ENCODE measurements at regions not wholly inside any gene's neighbourhood (a gene's known extent, or its start where the extent isn't known, plus 50 kb on each side); places are given as distances from the start of the nearest gene placed in this dataset.

DNA sequence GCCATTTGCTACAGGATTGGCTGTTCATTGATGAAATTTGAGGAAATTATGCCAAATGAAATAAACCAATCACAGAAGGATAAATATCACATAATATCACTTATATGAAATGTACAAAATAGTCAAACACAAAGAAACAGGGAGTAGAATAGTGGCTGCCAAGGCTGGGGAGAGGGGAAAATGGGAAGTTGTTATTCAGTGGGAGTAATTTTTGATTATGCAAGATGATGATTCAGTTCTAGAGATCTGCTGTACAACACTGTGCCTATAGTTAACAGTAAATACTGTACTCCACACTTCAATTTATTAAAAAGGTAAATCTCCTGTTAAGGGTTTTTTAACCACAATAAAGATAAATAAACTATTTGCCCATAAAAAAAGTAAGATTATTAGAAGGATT, 101.1 kb downstream of the TMA16 start:
- Histone ChIP-seq H4K20me1 (ENCODE audit: control insufficient read depth, insufficient read depth, insufficient read length) (no peaks in the 10 kb centered on the region), H3K27me3 (ENCODE audit: insufficient read depth, low read length) (no peaks in the 10 kb centered on the region), H3K27ac (ENCODE audit: insufficient read length, low read depth, low read length) (no peak overlapping the region), H2AK5ac (ENCODE audit: insufficient read length, low read length) (no peak overlapping the region), H2BK12ac (ENCODE audit: insufficient read length, low read depth, low read length) (no peak overlapping the region), H4K5ac (ENCODE audit: insufficient read length, low read depth, low read length) (no peak overlapping the region), H2BK120ac (ENCODE audit: low read depth, low read length, poor library complexity, severe bottlenecking) (no peak overlapping the region), H2BK5ac (ENCODE audit: insufficient read length, low read length) (no peak overlapping the region), H3K4ac (ENCODE audit: low read depth, low read length) (no peak overlapping the region), H3K18ac (ENCODE audit: insufficient read length, low read depth, low read length) (no peak overlapping the region), H3K79me1 (ENCODE audit: insufficient read depth, low read depth, low read length, poor library complexity, severe bottlenecking) (no peaks in the 10 kb centered on the region), H2BK20ac (ENCODE audit: low read depth, low read length, poor library complexity, severe bottlenecking) (no peak overlapping the region), H2BK15ac (ENCODE audit: low read depth, low read length) (no peak overlapping the region), H3K9ac (ENCODE audit: extremely low read depth, insufficient read length, low read length) (no peak overlapping the region), H3K79me2 (ENCODE audit: insufficient read depth, low read length) (no peaks in the 10 kb centered on the region), H2AFZ (ENCODE audit: low read length) (no peak overlapping the region), H3K23me2 (ENCODE audit: insufficient read length, low read depth, low read length, poor library complexity, severe bottlenecking) (no peaks in the 10 kb centered on the region), H3K23ac (ENCODE audit: insufficient read length, low read depth, low read length) (no peak overlapping the region), H3K14ac (ENCODE audit: insufficient read depth, low read length) (no peak overlapping the region), H3T11ph (ENCODE audit: low read length) (no peak overlapping the region), H3K9me3 (ENCODE audit: control insufficient read depth, low read depth, low read length) (no peaks in the 10 kb centered on the region), H4K91ac (ENCODE audit: insufficient read length, low read depth, low read length) (no peak overlapping the region), H4K8ac (replicated peaks; ENCODE audit: insufficient read length, low read depth, low read length) (no peak overlapping the region), H3K4me2 (ENCODE audit: insufficient read depth, insufficient read length, low read length) (no peak overlapping the region), H3K56ac (ENCODE audit: insufficient read length, low read depth, low read length) (no peak overlapping the region), H3K4me1 (ENCODE audit: insufficient read depth, low read length) (no peaks in the 10 kb centered on the region)
- no peaks in the 10 kb centered on the region for H3K36me3 Mint-ChIP-seq (ENCODE audit: insufficient read depth in 1 of 3, low read depth in 3 of 3)
- H3K27ac Mint-ChIP-seq: no peak overlapping the region
- H3K4me1 Mint-ChIP-seq: peaks cover 9 to 11% of the 10 kb centered on the region in 2 experiments
- no peak for DNase-seq
- H3K9me3 Mint-ChIP-seq: no peaks in the 10 kb centered on the region; a peak in 1 of 5 replicates
- TF ChIP-seq, protein P1, sequence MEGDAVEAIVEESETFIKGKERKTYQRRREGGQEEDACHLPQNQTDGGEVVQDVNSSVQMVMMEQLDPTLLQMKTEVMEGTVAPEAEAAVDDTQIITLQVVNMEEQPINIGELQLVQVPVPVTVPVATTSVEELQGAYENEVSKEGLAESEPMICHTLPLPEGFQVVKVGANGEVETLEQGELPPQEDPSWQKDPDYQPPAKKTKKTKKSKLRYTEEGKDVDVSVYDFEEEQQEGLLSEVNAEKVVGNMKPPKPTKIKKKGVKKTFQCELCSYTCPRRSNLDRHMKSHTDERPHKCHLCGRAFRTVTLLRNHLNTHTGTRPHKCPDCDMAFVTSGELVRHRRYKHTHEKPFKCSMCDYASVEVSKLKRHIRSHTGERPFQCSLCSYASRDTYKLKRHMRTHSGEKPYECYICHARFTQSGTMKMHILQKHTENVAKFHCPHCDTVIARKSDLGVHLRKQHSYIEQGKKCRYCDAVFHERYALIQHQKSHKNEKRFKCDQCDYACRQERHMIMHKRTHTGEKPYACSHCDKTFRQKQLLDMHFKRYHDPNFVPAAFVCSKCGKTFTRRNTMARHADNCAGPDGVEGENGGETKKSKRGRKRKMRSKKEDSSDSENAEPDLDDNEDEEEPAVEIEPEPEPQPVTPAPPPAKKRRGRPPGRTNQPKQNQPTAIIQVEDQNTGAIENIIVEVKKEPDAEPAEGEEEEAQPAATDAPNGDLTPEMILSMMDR (conservative IDR thresholded peaks at IDR 0.05): no peak
- no peaks in the 10 kb centered on the region for H3K27me3 Mint-ChIP-seq (ENCODE audit: low read depth)
- no peak overlapping the region for H3K4me3 Mint-ChIP-seq
